GM23338 (cell line): ENCODE measurements at regions not wholly inside any gene's neighbourhood (a gene's known extent, or its start where the extent isn't known, plus 50 kb on each side); places are given as distances from the start of the nearest gene placed in this dataset.

ENCODE experiments used
- ATAC-seq: fragments of 200-7000 bp; cut with Tn5 transposase; 3 replicates; pipeline ENCODE4 v1.9.1; 2020
- DNase-seq: peaks from one replicate; pipeline ENCODE4 v3.0.0-alpha.2; 2015; ENCODE audit warnings: low spot score
- H2AFZ ChIP-seq: fragments of 200-600 bp; sonication (generic); 2 replicates; pipeline ENCODE4 v1.8.0; 2016; ENCODE audit warnings: antibody characterized with exemption, mild to moderate bottlenecking, moderate library complexity
- H3F3A ChIP-seq: fragments of 200-600 bp; sonication (generic); replicated peaks from 2 replicates; pipeline ENCODE4 v1.8.0; 2017; ENCODE audit warnings: antibody characterized with exemption, mixed run types, low read depth
- H3K27ac ChIP-seq: fragments of 200-600 bp; sonication (generic); 2 replicates; pipeline ENCODE4 v1.6.1; 2016; ENCODE audit warnings: low read depth
- H3K27me3 ChIP-seq: fragments of 200-600 bp; sonication (generic); 2 replicates; pipeline ENCODE4 v1.8.0; 2016; ENCODE audit warnings: mild to moderate bottlenecking, mixed run types, moderate library complexity; ENCODE audit not compliant: insufficient read depth
- H3K36me3 ChIP-seq: fragments of 200-600 bp; sonication (generic); 2 replicates; pipeline ENCODE4 v1.8.0; 2016; ENCODE audit warnings: mild to moderate bottlenecking; ENCODE audit not compliant: insufficient read depth
- H3K4me1 ChIP-seq: fragments of 200-600 bp; sonication (generic); 2 replicates; pipeline ENCODE4 v1.8.0; 2016; ENCODE audit warnings: mild to moderate bottlenecking, moderate library complexity; ENCODE audit not compliant: insufficient read depth
- H3K4me2 ChIP-seq: fragments of 200-600 bp; sonication (generic); 2 replicates; pipeline ENCODE4 v1.7.1; 2017; ENCODE audit warnings: mixed run types
- H3K4me3 ChIP-seq: fragments of 200-600 bp; sonication (generic); 2 replicates; pipeline ENCODE4 v1.6.1; 2016; ENCODE audit warnings: mixed run types
- H3K79me2 ChIP-seq: fragments of 200-600 bp; sonication (generic); replicated peaks from 2 replicates; pipeline ENCODE4 v1.8.0; 2017; ENCODE audit warnings: mild to moderate bottlenecking; ENCODE audit not compliant: insufficient read depth
- H3K9me2 ChIP-seq: fragments of 200-600 bp; sonication (generic); 2 replicates; pipeline ENCODE4 v1.8.0; 2017; ENCODE audit not compliant: insufficient read depth
- H4K20me1 ChIP-seq: fragments of 200-600 bp; sonication (generic); replicated peaks from 2 replicates; pipeline ENCODE4 v1.8.0; 2017; ENCODE audit warnings: mild to moderate bottlenecking; ENCODE audit not compliant: insufficient read depth
- H3K27ac Mint-ChIP-seq: 2 replicates; pipeline ENCODE4 v1.8.0; 2020; ENCODE audit warnings: inconsistent platforms, mild to moderate bottlenecking, moderate library complexity, mixed read lengths
- H3K27me3 Mint-ChIP-seq: 3 replicates; pipeline ENCODE4 v1.8.0; 2022; ENCODE audit warnings: low read depth, mild to moderate bottlenecking, moderate library complexity, mixed read lengths, inconsistent platforms; ENCODE audit not compliant: insufficient read depth, poor library complexity
- H3K36me3 Mint-ChIP-seq: 3 replicates; pipeline ENCODE4 v1.8.0; 2021; ENCODE audit warnings: low read depth, mild to moderate bottlenecking, inconsistent platforms, moderate library complexity, mixed read lengths
- H3K4me1 Mint-ChIP-seq: 3 replicates; pipeline ENCODE4 v1.8.0; 2020; ENCODE audit warnings: mild to moderate bottlenecking, inconsistent platforms, mixed read lengths
- H3K4me3 Mint-ChIP-seq: 3 replicates; pipeline ENCODE4 v1.8.0; 2021; ENCODE audit warnings: moderate library complexity, mild to moderate bottlenecking, inconsistent platforms, mixed read lengths
- H3K9me3 Mint-ChIP-seq: 3 replicates; pipeline ENCODE4 v1.8.0; 2020; ENCODE audit warnings: moderate library complexity, mild to moderate bottlenecking, inconsistent platforms, mixed read lengths
- CREB1 ChIP-seq: fragments of 250-450 bp; sonication (Bioruptor Pico); IDR thresholded peaks from 2 replicates; pipeline ENCODE4 v1.5.0; 2020; ENCODE audit warnings: low read depth, mild to moderate bottlenecking, moderate library complexity
- CTCF ChIP-seq, 2 experiments: fragments of 200-600 bp in 1 of 2; sonication (generic) in 1 of 2; conservative IDR thresholded peaks; 2 replicates each; pipeline versions ENCODE4 v1.5.1 to v1.6.1; 2016 to 2017; ENCODE audit warnings: antibody characterized with exemption in 2 of 2, low read depth in 2 of 2, mild to moderate bottlenecking in 2 of 2, moderate library complexity in 1 of 2
- ETS1 ChIP-seq: IDR thresholded peaks from 2 replicates; pipeline ENCODE4 v1.6.1; 2016; ENCODE audit warnings: antibody characterized with exemption
- EZH2phosphoT487 ChIP-seq: fragments of 200-600 bp; sonication (generic); IDR thresholded peaks from one replicate; pipeline ENCODE4 v1.8.1; 2018; ENCODE audit warnings: antibody characterized with exemption; ENCODE audit not compliant: unreplicated experiment
- JUNB ChIP-seq: IDR thresholded peaks from one replicate; pipeline ENCODE4 v1.6.1; 2016; ENCODE audit warnings: antibody characterized with exemption; ENCODE audit not compliant: unreplicated experiment
- NANOG ChIP-seq: IDR thresholded peaks from 2 replicates; pipeline ENCODE4 v1.6.1; 2016; ENCODE audit warnings: antibody characterized with exemption, borderline replicate concordance
- STAT1 ChIP-seq: IDR thresholded peaks from one replicate; pipeline ENCODE4 v1.6.1; 2016; ENCODE audit warnings: antibody characterized with exemption; ENCODE audit not compliant: unreplicated experiment
- ZNF114 ChIP-seq: fragments of 250-450 bp; sonication (Bioruptor Pico); IDR thresholded peaks from 2 replicates; pipeline ENCODE4 v1.5.0; 2020; ENCODE audit warnings: mild to moderate bottlenecking, moderate library complexity
- ZNF331 ChIP-seq: fragments of 250-450 bp; sonication (Bioruptor Pico); IDR thresholded peaks from 2 replicates; pipeline ENCODE4 v1.5.0; 2020; ENCODE audit warnings: low read depth, mild to moderate bottlenecking, moderate library complexity
- ZNF462 ChIP-seq: fragments of 250-450 bp; sonication (Bioruptor Pico); IDR thresholded peaks from 2 replicates; pipeline ENCODE4 v1.5.0; 2020; ENCODE audit warnings: mild to moderate bottlenecking, moderate library complexity

GRCh38 chr21:14755086-14755485 is 209.0 kb upstream of the SAMSN1 start:
- Mint-ChIP-seq H3K9me3 (peaks cover 5% of the 10 kb centered on the region; the same call in 2 of the 3 replicates), H3K4me3 (no peak overlapping the region), H3K27me3 (no peaks in the 10 kb centered on the region), H3K27ac (no peak overlapping the region), H3K4me1 (no peaks in the 10 kb centered on the region), H3K36me3 (no peaks in the 10 kb centered on the region)
- no peak for TF ChIP-seq JUNB
- TF ChIP-seq ZNF114 (CRISPR knock-in tag): no peak
- TF ChIP-seq EZH2phosphoT487: no peak
- no peak for TF ChIP-seq CREB1
- TF ChIP-seq CTCF (conservative IDR thresholded peaks at IDR 0.05; ENCODE audit: low read depth in 2 of 2): no peak
- no peak overlapping the region for H3K4me3 ChIP-seq
- no peak overlapping the region for H3K4me2 ChIP-seq
- no peak for ATAC-seq
- H3K27ac ChIP-seq: no peak overlapping the region
- no peaks in the 10 kb centered on the region for H4K20me1 ChIP-seq
- H3K79me2 ChIP-seq: no peaks in the 10 kb centered on the region
- peaks cover 4% of the 10 kb centered on the region; the same call in 1 of the 2 replicates for H3K9me2 ChIP-seq
- H2AFZ ChIP-seq: no peak overlapping the region
- H3K36me3 ChIP-seq: no peaks in the 10 kb centered on the region
- no peaks in the 10 kb centered on the region for H3K27me3 ChIP-seq
- H3F3A ChIP-seq: no peaks in the 10 kb centered on the region
- H3K4me1 ChIP-seq: no peaks in the 10 kb centered on the region
- DNase-seq: no peak

GRCh38 chr21:14754682-14755081 is 208.6 kb upstream of the SAMSN1 start:
- Mint-ChIP-seq H3K4me3 (no peak overlapping the region), H3K9me3 (peaks cover 5% of the 10 kb centered on the region; the same call in 2 of the 3 replicates), H3K4me1 (no peaks in the 10 kb centered on the region; the same call in 2 of the 3 replicates), H3K27me3 (no peaks in the 10 kb centered on the region), H3K27ac (no peak overlapping the region), H3K36me3 (no peaks in the 10 kb centered on the region)
- no peaks in the 10 kb centered on the region for H3K27me3 ChIP-seq
- no peak overlapping the region for H3K27ac ChIP-seq
- no peaks in the 10 kb centered on the region for H3K4me1 ChIP-seq
- H3K4me3 ChIP-seq: no peak overlapping the region
- H3F3A ChIP-seq: no peaks in the 10 kb centered on the region
- ATAC-seq: no peak
- H3K4me2 ChIP-seq: no peak overlapping the region
- H3K79me2 ChIP-seq: no peaks in the 10 kb centered on the region
- no peak overlapping the region for H2AFZ ChIP-seq
- no peaks in the 10 kb centered on the region for H4K20me1 ChIP-seq
- no peak for DNase-seq
- H3K36me3 ChIP-seq: no peaks in the 10 kb centered on the region
- peaks cover 4% of the 10 kb centered on the region; the same call in 1 of the 2 replicates for H3K9me2 ChIP-seq
- TF ChIP-seq ZNF114 (CRISPR knock-in tag) (no peak), ZNF331 (CRISPR knock-in tag) (no peak), EZH2phosphoT487 (no peak), ETS1 (no peak), STAT1 (no peak), ZNF462 (CRISPR knock-in tag) (no peak), CTCF (conservative IDR thresholded peaks at IDR 0.05; ENCODE audit: low read depth in 2 of 2) (no peak), NANOG (no peak), CREB1 (no peak)
